NCI-H2029 (cell line): ENCODE measurements at regions not wholly inside any gene's neighbourhood (a gene's known extent, or its start where the extent isn't known, plus 50 kb on each side); places are given as distances from the start of the nearest gene placed in this dataset.
A peak's percentile ranks its signal among the peaks of the same experiment; 100 is the strongest.
"Not testable (repeated sequence)": the region's sequence is repeated elsewhere in the genome, so short reads cannot be mapped to it uniquely, and the experiment has no call there.

Experiments
- DNase-seq: peaks from one replicate; lab custom pipeline; 2025; lab: John Stamatoyannopoulos, UW

DNA sequence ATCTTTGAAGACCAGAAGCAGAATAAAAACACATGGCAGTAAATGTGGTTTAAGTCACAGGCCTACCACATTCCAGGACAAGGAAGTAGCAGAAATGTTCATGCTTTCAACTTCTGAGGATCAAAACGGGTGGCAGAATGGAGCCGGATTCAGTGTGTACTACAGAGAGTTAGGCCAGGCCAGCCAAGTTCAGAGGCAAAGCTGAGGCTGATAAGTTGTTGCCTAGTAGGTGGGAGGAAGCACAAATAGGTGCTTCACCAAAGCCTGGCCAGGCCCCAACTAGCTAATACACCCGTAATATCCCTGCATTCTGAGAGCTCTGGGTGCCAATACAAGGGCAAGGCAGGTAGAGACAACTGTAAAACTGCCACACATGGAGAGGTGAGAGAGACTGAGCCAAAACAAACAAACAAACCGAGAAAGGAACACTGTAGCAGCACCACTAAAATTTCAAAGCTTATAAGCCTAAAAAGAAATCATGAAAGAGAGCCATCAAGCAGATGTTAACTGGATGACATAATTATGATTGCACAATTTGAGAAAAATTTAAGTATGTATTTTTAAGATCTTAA is 156.4 kb upstream of the CBLB start:
- peak; percentile 82 for DNase-seq

DNA sequence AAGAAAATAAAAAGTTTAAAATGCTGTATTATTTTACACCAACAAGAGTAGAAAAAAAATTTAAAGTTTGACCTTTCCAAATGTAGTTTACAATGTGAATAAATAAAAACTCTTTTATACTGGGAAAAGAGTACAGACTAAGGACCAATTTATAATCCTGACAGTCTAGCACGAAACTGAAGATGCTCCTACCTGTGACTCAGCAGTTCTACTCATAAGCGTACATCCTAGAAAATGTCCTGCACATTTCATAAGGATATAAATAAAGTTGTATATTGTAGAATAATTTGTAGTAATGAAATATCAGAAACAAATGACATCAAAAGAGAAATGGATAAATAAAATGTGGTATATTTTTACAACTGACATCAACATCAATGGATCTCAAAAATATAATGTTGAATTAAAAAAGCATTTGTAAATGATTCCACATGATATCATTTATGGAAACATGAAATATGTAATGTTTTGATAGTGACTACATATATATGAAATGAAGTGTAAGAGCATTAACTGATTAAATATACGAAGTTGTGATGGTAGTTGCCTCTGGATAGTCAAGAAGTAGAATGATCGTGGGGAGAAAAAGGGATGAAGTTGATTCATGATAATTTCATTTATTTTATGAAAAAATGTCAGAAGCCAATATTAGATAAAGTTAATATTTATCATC is 161.3 kb upstream of the CBLB start:
- DNase-seq, result no peak

DNA sequence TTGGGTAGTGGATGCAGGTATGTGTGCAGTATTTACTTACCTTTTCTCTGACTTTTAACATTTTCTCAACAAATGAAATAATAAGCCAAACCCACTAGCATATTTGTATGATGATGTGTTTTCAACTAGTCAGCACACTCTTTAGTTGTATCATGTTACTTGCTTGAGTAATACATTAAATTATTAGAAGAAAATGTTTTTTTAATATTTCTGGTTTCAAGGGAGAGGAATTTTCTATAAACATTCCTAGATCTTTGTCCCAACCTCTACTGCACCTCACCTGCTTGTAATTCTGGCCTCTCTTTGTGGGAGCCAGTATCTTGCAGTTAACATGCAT is 161.8 kb upstream of the CBLB start:
- DNase-seq, result no peak

DNA sequence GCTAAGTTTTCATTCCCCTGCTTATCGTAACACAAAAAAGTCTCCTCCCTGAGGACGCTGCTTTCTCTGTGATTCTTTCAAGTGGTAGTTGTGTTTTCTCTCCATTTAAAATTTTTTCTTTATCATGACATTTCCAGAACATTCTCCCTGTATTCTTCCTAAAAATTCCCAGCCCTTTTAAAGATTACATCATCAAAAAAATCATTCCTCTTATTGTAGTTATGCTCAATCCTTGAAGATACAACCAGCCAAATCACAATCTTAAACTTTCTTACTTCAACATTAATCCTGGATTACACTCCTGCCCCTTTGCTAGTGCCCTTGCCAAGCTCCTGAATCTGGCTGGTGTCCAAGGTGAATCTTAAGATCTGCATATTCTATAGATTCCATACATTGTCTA is 163.7 kb upstream of the CBLB start:
- no peak for DNase-seq

DNA sequence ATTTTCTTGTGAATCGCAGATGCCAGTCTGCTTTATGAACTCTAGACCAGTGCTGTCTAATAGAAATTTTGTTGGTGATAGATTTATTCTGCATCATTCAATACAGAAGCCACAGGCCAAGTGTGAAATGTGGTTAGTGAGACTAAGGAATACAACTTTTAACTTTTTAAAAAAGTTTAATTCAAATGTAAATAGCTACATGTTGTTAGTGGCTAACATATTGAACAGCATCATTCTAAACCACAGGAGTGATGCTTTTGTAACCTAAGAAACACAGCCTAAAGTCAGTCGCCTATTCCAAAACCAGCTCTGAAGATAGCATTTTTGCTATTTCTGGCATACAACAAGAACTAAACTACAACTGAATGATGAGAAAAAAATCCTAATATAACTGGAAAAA is 164.8 kb upstream of the CBLB start:
- no peak for DNase-seq

DNA sequence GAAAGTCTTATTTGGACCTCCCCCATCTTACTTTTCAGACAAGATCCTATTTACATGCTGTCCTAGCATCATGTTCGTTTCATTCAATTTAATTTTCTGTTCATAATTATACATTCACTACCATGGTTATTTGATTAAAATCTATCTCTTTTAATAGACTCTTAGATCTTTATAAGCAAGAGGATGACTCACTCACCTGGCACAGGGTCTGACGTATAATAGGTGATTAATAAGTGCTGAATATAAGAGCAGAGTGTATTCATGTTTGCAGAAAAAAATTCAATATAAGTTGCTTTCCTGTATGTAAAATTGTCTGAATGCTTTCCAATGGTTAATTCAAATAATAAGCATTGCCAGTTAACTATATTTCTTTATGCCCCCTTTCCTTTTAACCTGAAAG is 165.5 kb upstream of the CBLB start:
- DNase-seq, result no peak

- no peak for DNase-seq
These were observed 166.8 kb upstream of the CBLB start for GRCh38 chr3:106035619-106036018.

DNA sequence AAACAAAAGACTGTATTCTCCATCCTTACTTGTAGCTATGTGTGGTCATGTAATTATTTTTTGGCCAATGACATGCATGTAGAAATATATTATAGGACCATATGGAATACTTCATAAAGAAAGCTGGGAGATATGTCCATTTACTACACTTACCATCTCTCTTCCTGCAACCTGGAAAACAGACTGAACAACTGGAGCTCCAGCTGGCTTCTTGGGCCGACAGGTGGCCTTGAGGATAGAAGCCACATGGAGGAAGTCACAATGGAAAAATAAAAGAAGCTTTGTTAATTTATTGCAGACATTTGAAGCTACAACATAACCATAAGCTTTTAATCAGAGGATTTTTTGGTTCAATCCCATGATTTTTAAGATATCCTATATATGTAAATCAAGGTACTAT is 167.9 kb upstream of the CBLB start:
- DNase-seq, result no peak

- no peak for DNase-seq
These were observed 178.4 kb upstream of the CBLB start for GRCh38 chr3:106047221-106047620.

DNA sequence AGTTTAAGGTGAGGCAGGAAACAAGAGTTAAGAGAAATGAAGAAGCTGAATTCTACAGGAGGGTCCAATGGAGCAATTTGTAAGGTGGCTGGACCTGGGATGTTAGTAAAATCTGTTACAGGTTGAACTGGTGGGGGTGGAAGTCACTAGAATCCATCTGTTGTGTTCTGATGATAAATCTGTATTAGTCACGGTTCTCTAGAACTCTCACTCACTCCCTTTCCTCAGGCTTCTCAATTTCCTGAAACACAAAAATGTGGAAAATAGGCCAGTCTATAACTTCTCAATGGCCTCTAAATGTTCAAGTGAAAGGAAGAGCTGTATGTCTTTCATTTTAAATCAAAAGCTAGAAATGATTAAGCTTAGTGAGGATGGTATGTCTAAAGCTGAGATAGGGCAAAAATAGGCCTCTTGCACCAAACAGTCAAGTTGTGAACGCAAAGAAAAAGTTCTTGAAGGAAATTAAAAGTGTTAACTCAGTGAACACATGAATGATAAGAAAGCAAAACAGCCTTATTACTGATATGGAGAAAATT is 180.2 kb upstream of the CBLB start:
- DNase-seq, result no peak

DNA sequence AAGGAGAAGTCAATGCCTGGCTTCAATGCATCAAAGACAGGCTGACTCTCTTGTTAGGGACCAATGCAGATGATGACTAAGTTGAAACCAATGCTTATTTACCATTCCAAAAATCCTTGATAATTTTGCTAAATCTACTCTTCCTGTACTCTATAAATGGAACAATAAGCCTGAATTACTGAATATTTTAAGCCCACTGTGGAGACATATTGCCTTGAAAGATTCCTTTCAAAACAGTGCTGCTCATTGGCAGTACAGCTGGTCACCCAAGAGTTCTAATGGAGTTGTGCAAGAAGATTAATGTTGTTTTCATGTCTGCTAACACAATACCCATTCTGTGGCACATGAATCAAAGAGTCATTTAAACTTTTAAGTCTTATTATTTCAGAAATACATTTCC is 181.0 kb upstream of the CBLB start:
- DNase-seq, result no peak

DNA sequence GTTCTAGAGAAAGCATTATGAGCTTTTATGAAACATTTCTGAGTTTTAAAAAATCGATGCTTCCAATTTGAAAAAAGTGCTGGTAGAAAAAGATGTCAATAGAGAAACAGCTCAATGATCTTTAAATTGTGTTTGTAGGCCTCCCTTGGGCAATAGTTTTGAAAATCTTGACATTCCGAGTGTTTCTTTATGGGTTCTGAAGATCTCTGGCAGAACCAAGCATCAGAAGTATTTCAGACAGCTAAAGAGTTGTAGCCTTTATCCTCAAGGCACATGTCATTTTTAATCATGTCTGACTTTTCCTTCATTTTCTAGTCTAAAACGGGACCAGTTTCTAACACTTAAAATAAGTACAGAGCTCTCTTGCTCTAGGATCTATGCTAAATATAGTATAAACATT is 188.1 kb upstream of the CBLB start:
- DNase-seq, result no peak

- no peak for DNase-seq
These were observed 189.7 kb upstream of the CBLB start for GRCh38 chr3:106058475-106058874.

- DNase-seq, result no peak
These were observed 191.2 kb upstream of the CBLB start for GRCh38 chr3:106059953-106060517.

- DNase-seq, result no peak
These were observed 195.1 kb upstream of the CBLB start for GRCh38 chr3:106063909-106064308.

- DNase-seq, result no peak
These were observed 197.0 kb upstream of the CBLB start for GRCh38 chr3:106065831-106066230.

DNA sequence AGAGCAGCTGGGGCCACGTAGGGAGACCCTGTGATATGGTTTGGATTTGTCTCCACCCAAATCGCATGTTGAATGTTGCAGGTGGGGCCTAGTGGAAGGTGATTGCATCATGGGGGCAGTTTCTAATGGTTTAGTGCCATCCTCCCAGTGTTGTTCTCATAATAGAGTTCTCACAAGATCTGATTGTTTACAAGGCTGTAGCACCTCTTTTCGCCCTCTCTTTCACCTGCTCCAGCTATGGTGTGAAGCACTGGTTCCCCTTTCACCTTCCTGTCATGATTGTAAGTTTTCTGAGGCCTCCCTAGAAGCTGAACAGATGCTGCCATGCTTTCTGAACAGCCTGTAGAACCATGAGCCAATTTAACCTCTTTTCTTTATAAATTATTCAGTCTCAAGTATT is 198.9 kb upstream of the CBLB start:
- DNase-seq, result no peak

- DNase-seq, result no peak
These were observed 199.6 kb upstream of the CBLB start for GRCh38 chr3:106068381-106068780.

GRCh38 chr3:106068795-106069194 is 200.0 kb upstream of the CBLB start:
- no peak for DNase-seq

DNA sequence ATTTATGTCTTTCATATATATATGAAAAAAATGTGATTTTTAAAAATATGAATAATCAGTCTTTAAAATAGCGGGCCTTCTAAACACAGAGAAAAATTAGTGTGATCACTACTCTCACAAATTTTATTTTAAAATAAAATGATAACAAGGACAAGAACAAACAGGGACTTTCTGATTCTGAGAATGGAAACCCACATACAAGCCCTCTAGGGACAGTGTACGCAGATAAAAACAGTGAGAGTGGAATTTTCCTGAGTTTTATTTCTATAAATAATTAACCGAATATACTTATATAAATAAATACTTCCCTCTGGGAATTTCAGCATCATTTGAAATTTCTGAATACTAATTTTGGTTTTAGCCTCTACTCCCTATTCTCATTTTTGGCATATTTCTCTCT is 201.4 kb upstream of the CBLB start:
- DNase-seq, result no peak

DNA sequence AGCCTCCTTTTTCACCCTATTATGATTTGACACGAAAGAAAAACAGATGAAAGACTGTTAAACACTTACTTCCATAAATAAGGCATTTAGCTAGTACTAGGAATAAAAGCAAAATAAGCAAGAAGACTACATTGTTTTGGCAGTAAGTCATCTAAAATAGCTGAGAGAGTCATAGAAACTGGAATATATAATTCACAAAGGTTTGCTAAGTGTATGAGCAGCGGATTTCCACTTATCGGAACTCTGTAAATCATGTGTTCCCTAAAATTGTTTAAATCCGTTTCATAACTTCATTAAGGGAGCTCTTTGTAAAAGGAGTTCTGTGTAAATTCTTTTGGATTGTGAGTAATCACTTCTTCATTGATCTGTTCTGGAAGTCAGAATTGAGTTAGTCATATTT is 202.5 kb upstream of the CBLB start:
- DNase-seq, result no peak

- not testable (repeated sequence) for DNase-seq
These were observed 203.8 kb upstream of the CBLB start for GRCh38 chr3:106072596-106072995.

DNA sequence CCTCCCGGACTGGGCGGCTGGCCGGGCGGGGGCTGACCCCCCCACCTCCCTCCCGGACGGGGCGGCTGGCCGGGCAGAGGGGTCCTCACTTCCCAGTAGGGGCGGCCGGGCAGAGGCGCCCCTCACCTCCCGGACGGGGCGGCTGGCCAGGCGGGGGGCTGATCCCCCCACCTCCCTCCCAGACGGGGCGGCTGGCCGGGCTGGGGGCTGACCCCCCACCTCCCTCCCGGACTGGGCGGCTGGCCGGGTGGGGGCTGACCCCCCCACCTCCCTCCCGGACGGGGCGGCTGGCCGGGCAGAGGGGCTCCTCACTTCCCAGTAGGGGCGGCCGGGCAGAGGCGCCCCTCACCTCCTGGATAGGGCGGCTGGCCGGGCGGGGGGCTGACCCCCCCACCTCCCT is 205.0 kb upstream of the CBLB start:
- DNase-seq, result not testable (repeated sequence)

GRCh38 chr3:106075731-106076130 is 206.9 kb upstream of the CBLB start:
- not testable (repeated sequence) for DNase-seq
